GM12878 (cell line): ENCODE measurements at regions not wholly inside any gene's neighbourhood (a gene's known extent, or its start where the extent isn't known, plus 50 kb on each side); places are given as distances from the start of the nearest gene placed in this dataset.

Experiments
- ATAC-seq: fragments of 200-7000 bp; cut with Tn5 transposase; 3 replicates; pipeline ENCODE4 v1.9.1; 2020; ENCODE audit warnings: mild to moderate bottlenecking, moderate library complexity
- BruUV-seq: library from RNA; stranded (reverse); fragments of 400-500 nt; replicated peaks from 2 replicates; lab custom pipeline; 2021; lab: Mats Ljungman, UMichigan
- CTCF ChIA-PET: fragments of 300-600 bp; sonication (Branson Sonifier 250); formaldehyde crosslinking; extraction: SDS; loops from one replicate; lab custom pipeline; 2021; ENCODE audit warnings: inconsistent platforms; lab: Yijun Ruan, JAX
- POLR2A ChIA-PET: fragments of 350-600 bp; formaldehyde crosslinking; extraction: SDS; loops from one replicate; lab custom pipeline; 2021; ENCODE audit warnings: inconsistent platforms; lab: Charles Lee
- RAD21 ChIA-PET: fragments of 300-600 bp; sonication (Branson Sonifier 250); formaldehyde crosslinking; loops from one replicate; lab custom pipeline; 2023; ENCODE audit warnings: antibody characterized with exemption; ENCODE audit not compliant: unreplicated experiment; lab: Charles Lee
- SMC1A ChIA-PET: fragments of 300-600 bp; sonication (Branson Sonifier 250); formaldehyde crosslinking; loops from one replicate; lab custom pipeline; 2023; ENCODE audit not compliant: unreplicated experiment, uncharacterized antibody; lab: Charles Lee
- DNase-seq: peaks from one replicate; pipeline ENCODE4 v3.0.0-alpha.2; 2011; ENCODE audit warnings: low read depth, low spot score
- FAIRE-seq: peaks from 3 replicates; lab custom pipeline; 2011; peaks lifted over from hg19 to GRCh38; lab: Jason Lieb, UNC
- H2AFZ ChIP-seq: 2 replicates; pipeline ENCODE4 v1.6.0; 2011; ENCODE audit warnings: low read depth, low read length, control low read depth; ENCODE audit not compliant: control insufficient read depth
- H3K27ac ChIP-seq: 2 replicates; pipeline ENCODE4 v1.5.1; 2011; ENCODE audit warnings: control low read depth; ENCODE audit not compliant: control insufficient read depth, insufficient read depth
- H3K27me3 ChIP-seq, 2 experiments: replicated peaks in 1 of 2; 2 replicates each; pipeline versions ENCODE4 v1.6.0 to v1.6.1; 2011; ENCODE audit warnings: low read length in 1 of 2; ENCODE audit not compliant: control insufficient read depth in 2 of 2, insufficient read depth in 2 of 2
- H3K36me3 ChIP-seq, 2 experiments: 2 replicates each; pipeline ENCODE4 v1.5.1; 2011; ENCODE audit warnings: low read length in 1 of 2; ENCODE audit not compliant: control insufficient read depth in 2 of 2, insufficient read depth in 2 of 2
- H3K4me1 ChIP-seq: 2 replicates; pipeline ENCODE4 v1.6.1; 2011; ENCODE audit warnings: mild to moderate bottlenecking, low read length, moderate library complexity, mixed read lengths; ENCODE audit not compliant: control insufficient read depth, insufficient read depth
- H3K4me2 ChIP-seq: 2 replicates; pipeline ENCODE4 v1.6.0; 2011; ENCODE audit warnings: control low read depth; ENCODE audit not compliant: control insufficient read depth, insufficient read depth
- H3K4me3 ChIP-seq: fragments of 200-600 bp; sonication (generic); 2 replicates; pipeline ENCODE4 v1.5.1; 2016
- H3K79me2 ChIP-seq: 2 replicates; pipeline ENCODE4 v1.6.0; 2011; ENCODE audit warnings: low read length; ENCODE audit not compliant: control insufficient read depth, insufficient read depth
- H3K9ac ChIP-seq: 2 replicates; pipeline ENCODE4 v1.8.0; 2011; ENCODE audit warnings: low read length, control low read depth, mixed read lengths; ENCODE audit not compliant: control insufficient read depth, insufficient read depth
- H3K9me3 ChIP-seq: replicated peaks from 3 replicates; pipeline ENCODE4 v1.5.1; 2011; ENCODE audit warnings: mild to moderate bottlenecking, low read length; ENCODE audit not compliant: control insufficient read depth, insufficient read depth
- H4K20me1 ChIP-seq: 2 replicates; pipeline ENCODE4 v1.6.0; 2011; ENCODE audit not compliant: control insufficient read depth, insufficient read depth
- BHLHE40 ChIP-seq, 2 experiments: fragments of 450-650 bp in 1 of 2; IDR thresholded peaks; 2 replicates each; pipeline ENCODE4 v1.6.1; 2011 to 2017; ENCODE audit warnings: low read depth in 2 of 2, borderline replicate concordance in 1 of 2, improper control_type of control experiment in 1 of 2, low read length in 1 of 2, mild to moderate bottlenecking in 1 of 2
- CHD4 ChIP-seq: fragments of 200-600 bp; sonication (generic); IDR thresholded peaks from 2 replicates; pipeline ENCODE4 v1.6.1; 2016; ENCODE audit warnings: mild to moderate bottlenecking
- CREB1 ChIP-seq: IDR thresholded peaks from 2 replicates; pipeline ENCODE4 v1.6.1; 2012; ENCODE audit warnings: low read depth, mild to moderate bottlenecking, inconsistent platforms
- IKZF1 ChIP-seq: fragments of 450-650 bp; conservative IDR thresholded peaks from 2 replicates; pipeline ENCODE4 v1.6.1; 2017; ENCODE audit warnings: antibody characterized with exemption, mild to moderate bottlenecking
- KDM1A ChIP-seq: fragments of 200-600 bp; sonication (generic); IDR thresholded peaks from 2 replicates; pipeline ENCODE4 v1.6.1; 2016; ENCODE audit warnings: borderline replicate concordance
- MTA2 ChIP-seq: fragments of 450-650 bp; IDR thresholded peaks from 2 replicates; pipeline ENCODE4 v1.6.1; 2016; ENCODE audit warnings: low read depth, mild to moderate bottlenecking, moderate library complexity
- RAD21 ChIP-seq: IDR thresholded peaks from 2 replicates; pipeline ENCODE4 v1.6.1; 2011; ENCODE audit warnings: mild to moderate bottlenecking, low read depth, low read length, moderate library complexity; ENCODE audit not compliant: insufficient read depth
- SMAD5 ChIP-seq: IDR thresholded peaks from 2 replicates; pipeline ENCODE4 v1.6.1; 2016; ENCODE audit warnings: antibody characterized with exemption, low read depth
- TBL1XR1 ChIP-seq: IDR thresholded peaks from 2 replicates; pipeline ENCODE4 v1.6.1; 2012; ENCODE audit warnings: low read depth, low read length, improper control_type of control experiment
- TCF7 ChIP-seq: IDR thresholded peaks from 2 replicates; pipeline ENCODE4 v1.6.1; 2014; ENCODE audit warnings: antibody characterized with exemption, borderline replicate concordance
- WRNIP1 ChIP-seq: IDR thresholded peaks from 2 replicates; pipeline ENCODE4 v1.6.1; 2011; ENCODE audit warnings: low read depth, low read length, improper control_type of control experiment, borderline replicate concordance
- WGBS: methylation state at CpG from one replicate; pipeline ENCODE4 v1.1.6; 2016; ENCODE audit warnings: low lambda C conversion rate; ENCODE audit not compliant: insufficient replicate concordance, insufficient coverage; ENCODE audit errors: missing lambda C conversion rate; 5-methylcytosine and 5-hydroxymethylcytosine counted together
- in situ Hi-C: fragments of 300-500 bp; cut with MboI; formaldehyde crosslinking; loops from 9 replicates; pipeline ENCODE4 v1.14.3; 2018; ENCODE audit warnings: mixed read lengths
- intact Hi-C: fragments of 100-400 bp; cut with micrococcal nuclease; formaldehyde crosslinking; loops from one replicate; pipeline ENCODE4 v1.14.2; 2022; ENCODE audit not compliant: unreplicated experiment
- TF ChIP-seq, protein P1 (sequence below): IDR thresholded peaks from 2 replicates; pipeline ENCODE4 v1.6.1; 2011; ENCODE audit warnings: low read depth, mild to moderate bottlenecking, low read length, moderate library complexity, borderline replicate concordance; ENCODE audit errors: extremely low read depth
- TF ChIP-seq, protein P2 (sequence below): fragments of 450-650 bp; IDR thresholded peaks from 2 replicates; pipeline ENCODE4 v1.6.1; 2016; ENCODE audit warnings: mild to moderate bottlenecking
- TF ChIP-seq, protein P3 (sequence below): IDR thresholded peaks from 2 replicates; pipeline ENCODE4 v1.6.1; 2012; ENCODE audit warnings: low read depth, low read length, improper control_type of control experiment
- TF ChIP-seq, protein P4 (sequence below): fragments of 450-650 bp; formaldehyde crosslinking; IDR thresholded peaks from 2 replicates; pipeline ENCODE4 v1.4.0; 2020; ENCODE audit warnings: mild to moderate bottlenecking, moderate library complexity

DNA sequence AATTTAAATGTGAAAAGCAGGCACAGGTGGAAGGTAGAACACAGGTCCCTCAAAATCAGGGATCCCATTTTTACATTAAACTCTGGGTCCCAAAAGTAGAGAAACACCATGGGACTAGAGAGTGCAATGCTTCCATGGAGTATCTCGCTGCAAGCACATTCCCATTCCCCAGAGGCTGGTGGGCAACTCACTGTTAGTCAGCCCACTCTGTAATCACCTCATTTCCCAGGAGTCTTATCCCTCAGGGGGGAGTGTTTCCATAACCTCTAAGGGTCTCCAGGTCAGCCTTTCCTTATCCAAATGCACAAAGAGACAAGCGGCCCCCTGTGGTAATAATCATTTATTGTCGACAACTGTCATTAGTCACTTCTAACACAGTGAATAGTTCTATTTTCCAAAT, 490.1 kb upstream of the LRRC7 start:
- Histone ChIP-seq H3K4me2 (no peak overlapping the region), H4K20me1 (no peaks in the 10 kb centered on the region), H3K4me3 (no peak overlapping the region), H3K4me1 (no peaks in the 10 kb centered on the region), H3K27ac (no peak overlapping the region), H3K27me3 (no peaks in the 10 kb centered on the region), H3K36me3 (no peaks in the 10 kb centered on the region), H3K79me2 (no peaks in the 10 kb centered on the region), H3K9ac (no peak overlapping the region), H3K9me3 (no peaks in the 10 kb centered on the region; the same call in 2 of the 3 replicates), H2AFZ (no peak overlapping the region)
- TF ChIP-seq, protein P1, sequence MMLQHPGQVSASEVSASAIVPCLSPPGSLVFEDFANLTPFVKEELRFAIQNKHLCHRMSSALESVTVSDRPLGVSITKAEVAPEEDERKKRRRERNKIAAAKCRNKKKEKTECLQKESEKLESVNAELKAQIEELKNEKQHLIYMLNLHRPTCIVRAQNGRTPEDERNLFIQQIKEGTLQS = no peak
- TF ChIP-seq, protein P2, sequence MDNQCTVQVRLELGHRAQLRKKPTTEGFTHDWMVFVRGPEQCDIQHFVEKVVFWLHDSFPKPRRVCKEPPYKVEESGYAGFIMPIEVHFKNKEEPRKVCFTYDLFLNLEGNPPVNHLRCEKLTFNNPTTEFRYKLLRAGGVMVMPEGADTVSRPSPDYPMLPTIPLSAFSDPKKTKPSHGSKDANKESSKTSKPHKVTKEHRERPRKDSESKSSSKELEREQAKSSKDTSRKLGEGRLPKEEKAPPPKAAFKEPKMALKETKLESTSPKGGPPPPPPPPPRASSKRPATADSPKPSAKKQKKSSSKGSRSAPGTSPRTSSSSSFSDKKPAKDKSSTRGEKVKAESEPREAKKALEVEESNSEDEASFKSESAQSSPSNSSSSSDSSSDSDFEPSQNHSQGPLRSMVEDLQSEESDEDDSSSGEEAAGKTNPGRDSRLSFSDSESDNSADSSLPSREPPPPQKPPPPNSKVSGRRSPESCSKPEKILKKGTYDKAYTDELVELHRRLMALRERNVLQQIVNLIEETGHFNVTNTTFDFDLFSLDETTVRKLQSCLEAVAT = no peak
- TF ChIP-seq, protein P3, sequence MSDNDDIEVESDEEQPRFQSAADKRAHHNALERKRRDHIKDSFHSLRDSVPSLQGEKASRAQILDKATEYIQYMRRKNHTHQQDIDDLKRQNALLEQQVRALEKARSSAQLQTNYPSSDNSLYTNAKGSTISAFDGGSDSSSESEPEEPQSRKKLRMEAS = no peak
- no peak for TF ChIP-seq BHLHE40 (IDR thresholded peaks at IDR 0.05; ENCODE audit: borderline replicate concordance in 1 of 2, low read depth in 2 of 2, low read length in 1 of 2)
- no peak for TF ChIP-seq TBL1XR1
- TF ChIP-seq TCF7 = no peak
- no peak for TF ChIP-seq IKZF1
- TF ChIP-seq WRNIP1 = no peak
- TF ChIP-seq RAD21 = no peak
- no peak for TF ChIP-seq KDM1A
- no peak for TF ChIP-seq CHD4
- TF ChIP-seq, protein P4, sequence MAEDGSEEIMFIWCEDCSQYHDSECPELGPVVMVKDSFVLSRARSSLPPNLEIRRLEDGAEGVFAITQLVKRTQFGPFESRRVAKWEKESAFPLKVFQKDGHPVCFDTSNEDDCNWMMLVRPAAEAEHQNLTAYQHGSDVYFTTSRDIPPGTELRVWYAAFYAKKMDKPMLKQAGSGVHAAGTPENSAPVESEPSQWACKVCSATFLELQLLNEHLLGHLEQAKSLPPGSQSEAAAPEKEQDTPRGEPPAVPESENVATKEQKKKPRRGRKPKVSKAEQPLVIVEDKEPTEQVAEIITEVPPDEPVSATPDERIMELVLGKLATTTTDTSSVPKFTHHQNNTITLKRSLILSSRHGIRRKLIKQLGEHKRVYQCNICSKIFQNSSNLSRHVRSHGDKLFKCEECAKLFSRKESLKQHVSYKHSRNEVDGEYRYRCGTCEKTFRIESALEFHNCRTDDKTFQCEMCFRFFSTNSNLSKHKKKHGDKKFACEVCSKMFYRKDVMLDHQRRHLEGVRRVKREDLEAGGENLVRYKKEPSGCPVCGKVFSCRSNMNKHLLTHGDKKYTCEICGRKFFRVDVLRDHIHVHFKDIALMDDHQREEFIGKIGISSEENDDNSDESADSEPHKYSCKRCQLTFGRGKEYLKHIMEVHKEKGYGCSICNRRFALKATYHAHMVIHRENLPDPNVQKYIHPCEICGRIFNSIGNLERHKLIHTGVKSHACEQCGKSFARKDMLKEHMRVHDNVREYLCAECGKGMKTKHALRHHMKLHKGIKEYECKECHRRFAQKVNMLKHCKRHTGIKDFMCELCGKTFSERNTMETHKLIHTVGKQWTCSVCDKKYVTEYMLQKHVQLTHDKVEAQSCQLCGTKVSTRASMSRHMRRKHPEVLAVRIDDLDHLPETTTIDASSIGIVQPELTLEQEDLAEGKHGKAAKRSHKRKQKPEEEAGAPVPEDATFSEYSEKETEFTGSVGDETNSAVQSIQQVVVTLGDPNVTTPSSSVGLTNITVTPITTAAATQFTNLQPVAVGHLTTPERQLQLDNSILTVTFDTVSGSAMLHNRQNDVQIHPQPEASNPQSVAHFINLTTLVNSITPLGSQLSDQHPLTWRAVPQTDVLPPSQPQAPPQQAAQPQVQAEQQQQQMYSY (CRISPR knock-in tag) = no peak
- TF ChIP-seq SMAD5 = no peak
- TF ChIP-seq CREB1 = no peak
- TF ChIP-seq MTA2 = no peak
- in situ Hi-C loops (no loop called here), intact Hi-C loops (no loop called here)
- DNase-seq = no peak
- 40% methylated on average over 3 of the region's 3 CpGs for WGBS
- no TSS peak for BruUV-seq
- CTCF ChIA-PET = no interaction called here
- FAIRE-seq = no peak
- no peak for ATAC-seq
- RAD21 ChIA-PET = no interaction called here
- SMC1A ChIA-PET = no interaction called here
- POLR2A ChIA-PET = no interaction called here
